ENCODE measurements at regions not wholly inside any gene's neighbourhood (a gene's known extent, or its start where the extent isn't known, plus 50 kb on each side); places are given as distances from the start of the nearest gene placed in this dataset.

GRCh38 chr16:54724346-54724925, 206.2 kb upstream of the IRX5 start:
- Histone ChIP-seq H3K27ac (ENCODE audit: extremely low read depth, low read depth, low read length) (no peak overlapping the region), H3K9me3 (ENCODE audit: control insufficient read depth, insufficient read depth, low read depth, low read length) (no peaks in the 10 kb centered on the region), H3K4me1 (ENCODE audit: control insufficient read depth, insufficient read depth, low read length) (no peaks in the 10 kb centered on the region), H3K36me3 (ENCODE audit: control insufficient read depth in 2 of 2, insufficient read depth in 1 of 2, low read length in 2 of 2) (no peaks in the 10 kb centered on the region), H3K4me3 (ENCODE audit: low read depth, low read length) (no peak overlapping the region)
- POLR2A ChIA-PET: no interaction called here
- CTCF ChIA-PET: no interaction called here
- TF ChIP-seq ZNF600 (tag by site-specific recombination; IDR thresholded peaks at IDR 0.05) (no peak), ZSCAN16 (tag by site-specific recombination; IDR thresholded peaks at IDR 0.05) (no peak), ZNF623 (tag by site-specific recombination; IDR thresholded peaks at IDR 0.05) (peak; percentile 86), ZBTB21 (tag by site-specific recombination; IDR thresholded peaks at IDR 0.05) (no peak), ZNF350 (tag by site-specific recombination; IDR thresholded peaks at IDR 0.05) (no peak), WT1 (tag by site-specific recombination; IDR thresholded peaks at IDR 0.05) (no peak)

- TF ChIP-seq ZFP69B (tag by site-specific recombination; IDR thresholded peaks at IDR 0.05) (no peak), KLF1 (tag by site-specific recombination; IDR thresholded peaks at IDR 0.05) (peak; percentile 77), ZNF623 (tag by site-specific recombination; IDR thresholded peaks at IDR 0.05) (peak; percentile 39; the same call in 1 of the 2 replicates)
- ChIA-PET CTCF (no interaction called here), POLR2A (no interaction called here)
- H3K4me1 ChIP-seq (ENCODE audit: control insufficient read depth, insufficient read depth, low read length): no peaks in the 10 kb centered on the region
- no peak overlapping the region for H3K4me3 ChIP-seq (ENCODE audit: low read depth, low read length)
- H3K36me3 ChIP-seq (ENCODE audit: control insufficient read depth in 2 of 2, insufficient read depth in 1 of 2, low read length in 2 of 2): no peaks in the 10 kb centered on the region
- no peak overlapping the region for H3K27ac ChIP-seq (ENCODE audit: extremely low read depth, low read depth, low read length)
- H3K9me3 ChIP-seq (ENCODE audit: control insufficient read depth, insufficient read depth, low read depth, low read length): no peaks in the 10 kb centered on the region
Measured at GRCh38 chr16:54722210-54722676, 208.4 kb upstream of the IRX5 start.

- no peak overlapping the region for H3K27ac ChIP-seq (ENCODE audit: extremely low read depth, low read depth, low read length)
- CTCF ChIA-PET: interaction anchor here (0.6 kb wide), 1 partner anchor 42 kb away, joined by 3 read pairs; no protein-coding TSS in a partner anchor
- TF ChIP-seq ZNF645 (tag by site-specific recombination; IDR thresholded peaks at IDR 0.05) (no peak), ZNF366 (tag by site-specific recombination; conservative IDR thresholded peaks at IDR 0.05) (no peak), ZBTB48 (tag by site-specific recombination; IDR thresholded peaks at IDR 0.05) (no peak), ZNF16 (tag by site-specific recombination; IDR thresholded peaks at IDR 0.05; ENCODE audit: low read depth) (no peak), FEZF1 (tag by site-specific recombination; IDR thresholded peaks at IDR 0.05) (no peak), ZNF530 (tag by site-specific recombination; IDR thresholded peaks at IDR 0.05; ENCODE audit: low read depth) (no peak)
- H3K4me3 ChIP-seq (ENCODE audit: low read depth, low read length): no peak overlapping the region
- POLR2A ChIA-PET: no interaction called here
- H3K9me3 ChIP-seq (ENCODE audit: control insufficient read depth, insufficient read depth, low read depth, low read length): no peaks in the 10 kb centered on the region
- H3K36me3 ChIP-seq (ENCODE audit: control insufficient read depth in 2 of 2, insufficient read depth in 1 of 2, low read length in 2 of 2): no peaks in the 10 kb centered on the region
- no peaks in the 10 kb centered on the region for H3K4me1 ChIP-seq (ENCODE audit: control insufficient read depth, insufficient read depth, low read length)
Measured at GRCh38 chr16:54720259-54720658, 210.4 kb upstream of the IRX5 start.

GRCh38 chr16:54719624-54720023, 211.0 kb upstream of the IRX5 start:
- H3K9me3 ChIP-seq (ENCODE audit: control insufficient read depth, insufficient read depth, low read depth, low read length): no peaks in the 10 kb centered on the region
- ChIA-PET POLR2A (no interaction called here), CTCF (no interaction called here)
- no peak overlapping the region for H3K4me3 ChIP-seq (ENCODE audit: low read depth, low read length)
- TF ChIP-seq ZNF423 (tag by site-specific recombination; IDR thresholded peaks at IDR 0.05) (no peak), ZXDB (tag by site-specific recombination; IDR thresholded peaks at IDR 0.05) (no peak), ZNF830 (tag by site-specific recombination; IDR thresholded peaks at IDR 0.05; ENCODE audit: low read depth) (no peak), HIC1 (tag by site-specific recombination; IDR thresholded peaks at IDR 0.05) (no peak), YY2 (tag by site-specific recombination; IDR thresholded peaks at IDR 0.05) (no peak)
- H3K4me1 ChIP-seq (ENCODE audit: control insufficient read depth, insufficient read depth, low read length): no peaks in the 10 kb centered on the region
- H3K36me3 ChIP-seq (ENCODE audit: control insufficient read depth in 2 of 2, insufficient read depth in 1 of 2, low read length in 2 of 2): no peaks in the 10 kb centered on the region
- H3K27ac ChIP-seq (ENCODE audit: extremely low read depth, low read depth, low read length): no peak overlapping the region
